ENCODE measurements at regions not wholly inside any gene's neighbourhood (a gene's known extent, or its start where the extent isn't known, plus 50 kb on each side); places are given as distances from the start of the nearest gene placed in this dataset.
"Not testable (repeated sequence)": the region's sequence is repeated elsewhere in the genome, so short reads cannot be mapped to it uniquely, and the experiment has no call there.

DNA sequence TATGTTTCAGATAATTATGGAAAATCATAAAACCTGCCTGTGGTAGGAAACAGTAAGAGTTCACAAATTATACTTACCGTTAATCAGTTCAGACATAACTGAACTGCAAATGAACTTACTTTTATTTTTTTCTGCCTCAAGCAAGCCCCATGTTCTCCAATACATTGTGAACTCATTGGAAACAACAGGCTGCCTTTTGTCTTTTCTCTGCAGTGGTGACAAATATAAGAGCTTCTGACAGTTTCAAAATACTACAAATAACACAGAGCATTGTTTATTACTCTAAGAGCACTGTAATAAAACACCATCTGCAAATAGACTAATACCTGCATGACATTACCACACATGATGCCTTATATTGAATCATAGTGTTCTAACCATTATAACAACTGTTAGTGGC lies 94.0 kb upstream of the CDCA7L start:
- no peaks in the 10 kb centered on the region for H3K27me3 ChIP-seq
- intact Hi-C loops (cut with DNase I; ENCODE audit: low total_unique reads), result no loop called here
- no peaks in the 10 kb centered on the region for H3K9me3 ChIP-seq
- DNase-seq, result no peak
- TF ChIP-seq CTCF (IDR thresholded peaks at IDR 0.05), result no peak
- H3K4me3 ChIP-seq, result no peak overlapping the region
- no peaks in the 10 kb centered on the region for H3K4me1 ChIP-seq
- no peak overlapping the region for H3K27ac ChIP-seq
- H3K36me3 ChIP-seq, result no peaks in the 10 kb centered on the region

DNA sequence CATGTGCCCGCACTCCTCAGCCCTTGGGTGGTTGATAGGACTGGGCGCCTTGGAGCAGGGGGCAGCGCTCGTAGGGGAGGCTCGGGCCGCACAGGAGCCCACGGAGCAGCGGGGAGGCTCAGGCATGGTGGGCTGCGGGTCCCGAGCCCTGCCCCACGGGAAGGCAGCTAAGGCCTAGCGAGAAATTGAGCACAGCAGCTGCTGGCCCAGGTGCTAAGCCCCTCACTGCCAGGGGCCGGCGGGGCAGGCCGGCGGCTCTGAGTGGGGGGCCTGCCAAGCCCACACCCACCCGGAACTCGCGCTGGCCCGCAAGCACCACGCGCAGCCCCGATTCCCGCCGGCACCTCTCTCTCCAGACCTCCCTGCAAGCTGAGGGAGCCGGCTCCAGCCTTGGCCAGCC lies 86.7 kb upstream of the CDCA7L start:
- H3K9me3 ChIP-seq; intact Hi-C loops (cut with DNase I; ENCODE audit: low total_unique reads); H3K27ac ChIP-seq: not testable (repeated sequence)

DNA sequence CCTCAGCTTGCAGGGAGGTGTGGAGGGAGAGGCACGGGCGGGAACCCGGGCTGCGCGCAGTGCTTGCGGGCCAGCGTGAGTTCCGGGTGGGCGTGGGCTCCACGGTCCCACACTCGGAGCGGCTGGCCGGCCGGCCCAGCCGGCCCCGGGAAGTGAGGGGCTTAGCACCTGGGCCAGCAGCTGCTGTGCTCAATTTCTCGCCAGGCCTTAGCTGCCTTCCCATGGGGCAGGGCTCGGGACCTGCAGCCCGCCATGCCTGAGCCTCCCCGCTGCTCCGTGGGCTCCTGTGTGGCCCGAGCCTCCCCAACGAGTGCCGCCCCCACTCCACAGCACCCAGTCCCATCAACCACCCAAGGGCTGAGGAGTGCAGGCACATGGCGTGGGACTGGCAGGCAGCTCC lies 83.0 kb upstream of the CDCA7L start:
- H3K9me3 ChIP-seq; DNase-seq; H3K27me3 ChIP-seq; H3K36me3 ChIP-seq; intact Hi-C loops (cut with DNase I; ENCODE audit: low total_unique reads); H3K4me1 ChIP-seq; H3K4me3 ChIP-seq; H3K27ac ChIP-seq: not testable (repeated sequence)

More for the DNA sequence above, 86.7 kb upstream of the CDCA7L start:
- H3K27me3 ChIP-seq, DNase-seq, H3K4me3 ChIP-seq, H3K4me1 ChIP-seq, H3K36me3 ChIP-seq: not testable (repeated sequence)

DNA sequence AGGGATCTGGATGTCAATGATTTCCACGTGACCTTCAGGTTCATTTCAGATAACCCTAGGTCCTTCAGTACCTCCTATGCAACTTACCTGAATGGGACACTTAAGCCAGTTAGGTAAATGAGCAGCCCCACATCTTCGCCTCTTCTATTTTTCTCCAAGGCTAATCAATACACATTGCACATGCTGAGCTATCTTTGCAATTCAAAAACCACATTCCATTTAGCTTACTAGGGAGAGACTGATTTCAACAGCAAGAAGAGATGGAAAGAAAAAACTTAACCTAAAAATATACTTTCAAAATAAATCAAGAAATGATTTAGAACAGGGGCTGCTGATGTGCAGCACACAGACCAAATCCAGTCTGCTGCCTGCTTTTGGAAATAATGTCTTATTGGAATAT lies 81.8 kb upstream of the CDCA7L start:
- no peak for TF ChIP-seq CTCF (IDR thresholded peaks at IDR 0.05)
- Histone ChIP-seq H3K36me3 (no peaks in the 10 kb centered on the region), H3K27ac (no peak overlapping the region), H3K27me3 (no peaks in the 10 kb centered on the region), H3K4me3 (no peak overlapping the region), H3K4me1 (no peaks in the 10 kb centered on the region), H3K9me3 (peaks cover 0 to 4% (median 0%) of the 10 kb centered on the region in 3 donors)
- DNase-seq, result no peak
- intact Hi-C loops (cut with DNase I; ENCODE audit: low total_unique reads), result no loop called here

GRCh38 chr7:22025983-22026382 lies 80.3 kb upstream of the CDCA7L start:
- no peak overlapping the region for H3K27ac ChIP-seq
- intact Hi-C loops (cut with DNase I; ENCODE audit: low total_unique reads), result no loop called here

GRCh38 chr7:22025075-22025474 lies 79.4 kb upstream of the CDCA7L start:
- H3K27ac ChIP-seq, result no peak overlapping the region
- H3K4me3 ChIP-seq, result no peak overlapping the region
- no peaks in the 10 kb centered on the region for H3K27me3 ChIP-seq
- no peak for TF ChIP-seq CTCF (IDR thresholded peaks at IDR 0.05)
- DNase-seq, result no peak
- no peaks in the 10 kb centered on the region for H3K4me1 ChIP-seq
- intact Hi-C loops (cut with DNase I; ENCODE audit: low total_unique reads), result no loop called here
- no peaks in the 10 kb centered on the region for H3K9me3 ChIP-seq
- no peaks in the 10 kb centered on the region for H3K36me3 ChIP-seq

More at GRCh38 chr7:22025983-22026382, 80.3 kb upstream of the CDCA7L start:
- Histone ChIP-seq H3K27me3 (no peaks in the 10 kb centered on the region), H3K4me3 (no peak overlapping the region), H3K9me3 (no peaks in the 10 kb centered on the region), H3K36me3 (no peaks in the 10 kb centered on the region), H3K4me1 (no peaks in the 10 kb centered on the region)
- TF ChIP-seq CTCF (IDR thresholded peaks at IDR 0.05), result no peak
- no peak for DNase-seq

GRCh38 chr7:22019931-22020330 lies 74.2 kb upstream of the CDCA7L start:
- DNase-seq, result no peak
- no peak overlapping the region for H3K4me3 ChIP-seq
- no peak overlapping the region for H3K27ac ChIP-seq
- intact Hi-C loops (cut with DNase I; ENCODE audit: low total_unique reads), result no loop called here
- no peaks in the 10 kb centered on the region for H3K9me3 ChIP-seq
- H3K4me1 ChIP-seq, result no peaks in the 10 kb centered on the region
- TF ChIP-seq CTCF (IDR thresholded peaks at IDR 0.05), result no peak
- H3K36me3 ChIP-seq, result no peaks in the 10 kb centered on the region
- no peaks in the 10 kb centered on the region for H3K27me3 ChIP-seq

Data from tibial artery (tissue), 4 donors.